ENCODE measurements at regions not wholly inside any gene's neighbourhood (a gene's known extent, or its start where the extent isn't known, plus 50 kb on each side); places are given as distances from the start of the nearest gene placed in this dataset.

- no peak for DNase-seq
Observed at GRCh38 chr7:70994176-70994575, 137.8 kb upstream of the GALNT17 start.

DNA sequence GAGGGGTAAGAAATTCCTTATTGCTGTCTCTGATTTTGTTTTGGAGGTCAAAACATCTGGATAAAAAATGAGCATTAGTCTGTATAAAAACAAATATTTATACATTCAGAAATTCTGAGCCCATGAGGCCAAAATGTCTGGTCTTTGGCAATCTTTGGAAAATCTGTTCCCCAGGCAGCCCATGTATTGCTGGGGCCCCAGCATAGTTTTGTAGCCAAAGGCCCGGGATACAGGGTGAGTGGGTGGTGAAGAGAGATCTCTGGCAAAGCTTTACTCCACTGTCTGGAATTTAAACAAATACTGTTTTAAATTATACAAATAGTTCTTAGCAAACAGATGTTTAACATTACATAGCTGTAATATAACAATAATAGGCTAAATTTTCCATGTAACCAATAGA, 134.7 kb upstream of the GALNT17 start:
- no peak for DNase-seq

- DNase-seq: no peak
Observed at GRCh38 chr7:71005109-71005508, 126.8 kb upstream of the GALNT17 start.

DNA sequence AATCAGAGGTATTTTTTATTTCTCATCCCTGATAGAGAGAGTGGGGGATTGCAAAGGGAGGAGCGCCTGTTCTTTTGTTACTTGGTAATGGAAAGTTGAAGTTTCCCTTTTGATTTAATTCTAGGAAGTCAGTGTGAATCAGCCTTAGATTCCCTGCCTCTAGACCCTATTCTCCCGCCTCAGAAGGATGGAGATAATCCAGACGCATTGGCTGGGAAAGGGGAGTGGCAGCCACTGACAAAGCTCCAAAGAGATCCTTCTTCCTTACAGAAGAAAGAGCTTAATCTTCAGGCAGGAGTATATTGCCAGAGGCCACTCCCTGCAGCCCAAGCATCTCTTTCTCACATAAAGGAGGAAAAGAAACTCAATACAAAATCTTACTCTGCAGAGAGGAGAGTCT, 122.3 kb upstream of the GALNT17 start:
- DNase-seq: no peak

DNA sequence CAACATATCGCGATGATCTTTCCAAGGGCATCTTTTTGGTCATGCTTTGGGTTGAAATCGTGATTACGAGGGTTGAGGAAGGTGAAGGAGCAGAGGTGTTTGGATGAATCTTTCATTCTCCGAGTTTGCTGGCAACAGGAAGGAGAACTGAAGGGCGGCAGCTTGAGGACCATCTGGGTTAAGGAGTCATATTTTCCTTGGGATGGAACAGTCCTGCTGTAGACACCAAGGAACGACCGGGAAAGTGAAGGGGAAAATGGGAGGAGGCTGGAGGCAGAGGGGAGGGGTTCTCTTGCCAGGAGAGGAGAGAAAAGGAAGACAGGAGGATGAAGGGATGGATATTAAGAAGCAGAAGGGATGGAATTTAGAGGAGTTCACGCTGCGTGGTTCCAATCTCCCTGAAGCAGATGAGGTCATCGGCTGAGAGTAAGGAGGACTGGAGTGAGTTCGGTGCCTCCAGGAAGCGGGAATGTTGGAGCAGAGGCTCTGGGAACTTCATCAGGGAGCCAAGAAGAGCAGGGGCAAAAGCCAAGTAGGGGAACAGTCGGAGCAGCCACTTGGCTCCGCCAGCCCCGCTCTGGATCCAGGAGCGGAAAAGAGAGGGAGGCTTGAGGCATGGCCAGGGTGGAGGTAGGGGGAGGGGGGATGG, 116.6 kb upstream of the GALNT17 start:
- DNase-seq: no peak

DNA sequence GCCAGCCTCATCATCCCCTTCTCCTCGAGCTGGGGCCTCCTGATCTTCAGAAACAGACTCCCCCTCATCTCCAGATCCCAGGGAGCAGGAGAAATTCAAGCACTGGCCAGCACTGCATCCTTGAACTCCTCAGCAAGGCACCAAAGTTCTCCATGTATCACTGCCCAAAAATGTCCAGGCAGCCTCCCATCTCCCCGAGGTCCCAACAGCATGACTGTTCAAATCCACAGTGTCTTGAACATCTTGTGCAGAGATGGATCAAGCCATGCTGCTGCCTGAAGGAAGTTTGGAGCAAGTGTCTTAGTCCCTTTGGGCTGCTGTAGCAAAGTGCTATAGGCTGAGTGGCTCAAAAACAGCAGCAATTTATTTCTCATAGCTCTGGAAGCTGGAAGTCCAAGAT, 115.5 kb upstream of the GALNT17 start:
- no peak for DNase-seq

- no peak for DNase-seq
Observed at GRCh38 chr7:71017602-71018001, 114.3 kb upstream of the GALNT17 start.

DNA sequence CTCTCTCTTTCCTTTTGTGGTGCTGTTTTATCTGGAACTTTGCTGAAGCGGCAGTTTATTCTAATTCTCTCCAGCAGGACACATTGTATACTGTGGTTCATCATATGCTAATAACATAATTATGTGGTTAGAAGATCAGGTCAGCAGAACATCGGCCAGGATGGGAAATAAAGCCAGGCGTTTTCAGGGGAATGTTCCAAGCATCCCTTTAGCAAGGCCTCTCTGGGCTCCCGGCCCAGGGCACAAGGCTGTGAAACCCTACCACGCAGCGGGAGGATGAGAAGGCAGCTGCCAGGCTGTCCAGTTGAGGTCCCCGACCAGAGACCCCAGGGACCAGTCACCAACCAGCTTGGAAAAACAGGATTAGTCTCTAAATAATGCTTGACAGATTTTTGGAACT, 112.2 kb upstream of the GALNT17 start:
- no peak for DNase-seq

DNA sequence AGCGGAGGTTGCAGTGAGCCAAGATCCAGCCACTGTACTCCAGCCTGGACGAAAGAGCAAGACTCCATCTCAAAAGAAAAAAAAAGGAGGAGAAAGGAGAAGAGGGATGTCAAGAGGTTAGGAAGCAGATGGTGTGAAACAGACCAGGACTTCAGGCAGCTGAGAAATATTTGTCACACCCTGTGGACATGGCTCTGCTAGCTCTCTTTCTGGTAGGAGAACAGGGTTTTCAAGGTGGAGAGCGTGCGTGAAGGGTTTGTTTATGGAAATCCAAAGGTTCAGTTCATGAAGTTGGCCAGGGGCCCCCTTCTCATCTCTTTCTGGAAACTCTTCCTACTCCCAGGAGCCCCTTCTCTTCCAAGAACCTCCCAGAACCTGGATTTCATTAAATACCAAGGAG, 110.8 kb upstream of the GALNT17 start:
- no peak for DNase-seq

DNA sequence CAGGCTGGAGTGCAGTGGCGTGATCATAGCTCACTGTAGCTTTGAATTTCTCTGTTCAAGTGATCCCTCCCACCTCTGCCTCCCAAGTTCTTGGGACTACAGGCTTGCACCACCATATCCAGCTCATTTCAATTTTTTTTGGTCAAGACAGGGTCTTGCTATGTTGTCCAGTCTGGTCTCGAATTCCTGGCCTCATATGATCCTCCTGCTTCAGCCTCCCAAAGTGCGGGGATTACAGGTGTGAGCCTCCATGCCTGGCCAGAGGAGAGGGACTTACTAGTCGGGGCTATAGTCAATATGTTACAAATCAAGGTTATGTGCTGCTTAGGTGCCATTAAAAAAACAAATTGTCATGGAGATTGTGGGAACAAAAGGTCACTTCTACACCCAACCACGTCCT, 105.3 kb upstream of the GALNT17 start:
- DNase-seq: no peak

GRCh38 chr7:71034243-71034642, 97.7 kb upstream of the GALNT17 start:
- no peak for DNase-seq

DNA sequence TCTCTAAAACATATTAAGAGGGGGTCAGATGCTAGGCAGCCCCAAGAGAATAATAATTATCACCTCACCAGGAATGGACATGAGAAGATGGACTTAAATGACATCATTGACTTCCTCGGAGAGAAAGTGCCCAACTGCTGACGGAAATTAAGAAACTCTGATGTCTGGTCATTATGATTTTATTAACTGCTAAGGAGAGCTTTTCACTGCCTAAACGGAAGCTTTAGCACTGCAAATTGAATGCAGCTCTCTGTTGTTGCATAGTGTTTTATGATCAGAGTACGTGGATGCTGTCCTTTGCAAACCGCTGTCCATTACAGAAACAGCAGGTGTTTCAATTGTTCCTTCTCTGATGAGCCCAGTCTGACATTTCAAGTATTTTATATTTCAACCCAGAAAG, 89.4 kb upstream of the GALNT17 start:
- DNase-seq: no peak

GRCh38 chr7:71050492-71050891, 81.5 kb upstream of the GALNT17 start:
- DNase-seq: no peak

DNA sequence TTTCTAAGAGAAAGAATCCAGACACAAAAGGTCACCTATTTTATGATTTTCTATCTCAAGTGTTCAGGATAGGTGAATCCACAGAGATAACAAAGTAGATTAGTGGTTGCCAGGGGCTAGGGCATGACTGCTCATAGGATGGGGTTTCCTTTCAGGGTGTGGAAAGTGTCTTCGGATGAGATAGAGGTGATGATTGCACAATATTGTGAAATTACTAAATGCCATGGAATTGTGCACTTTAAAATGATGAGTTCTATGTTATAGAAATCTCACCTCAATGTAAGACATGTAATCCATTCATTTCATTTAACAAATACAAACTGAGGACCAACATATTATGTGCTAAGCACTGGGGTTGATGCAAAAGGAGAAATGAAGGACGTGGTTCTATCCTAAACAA, 76.4 kb upstream of the GALNT17 start:
- no peak for DNase-seq

- DNase-seq: no peak
Observed at GRCh38 chr7:71077743-71078476, 54.0 kb upstream of the GALNT17 start.

Data from CD4-positive, alpha-beta T cell treated with Interleukin-4 for 1 hour (primary cell).